WTC11 (cell line): ENCODE measurements at regions not wholly inside any gene's neighbourhood (a gene's known extent, or its start where the extent isn't known, plus 50 kb on each side); places are given as distances from the start of the nearest gene placed in this dataset.

Source experiments
- ATAC-seq: fragments of 200-7000 bp; cut with Tn5 transposase; 2 replicates; pipeline ENCODE4 v1.10.0; 2021; ENCODE audit warnings: mild to moderate bottlenecking, moderate library complexity
- CTCF ChIA-PET: fragments of 300-600 bp; sonication (Branson Sonifier 250); formaldehyde crosslinking; loops from one replicate; lab custom pipeline; 2021; ENCODE audit warnings: antibody characterized with exemption; lab: Charles Lee
- POLR2A ChIA-PET: fragments of 350-600 bp; sonication (Branson Sonifier 250); formaldehyde crosslinking; loops from one replicate; lab custom pipeline; 2021; ENCODE audit warnings: antibody characterized with exemption; lab: Charles Lee
- DNase-seq: peaks from one replicate; pipeline ENCODE4 v3.0.0; 2021; ENCODE audit warnings: low spot score
- H3K27ac Mint-ChIP-seq: 2 replicates; pipeline ENCODE4 v1.8.0; 2021; ENCODE audit warnings: mixed read lengths
- H3K27me3 Mint-ChIP-seq: 2 replicates; pipeline ENCODE4 v1.8.0; 2021; ENCODE audit warnings: low read depth, mild to moderate bottlenecking, moderate library complexity, mixed read lengths
- H3K36me3 Mint-ChIP-seq: 2 replicates; pipeline ENCODE4 v1.8.0; 2021; ENCODE audit warnings: mixed read lengths
- H3K4me1 Mint-ChIP-seq: 2 replicates; pipeline ENCODE4 v1.8.0; 2022; ENCODE audit warnings: mixed read lengths
- H3K4me3 Mint-ChIP-seq: 2 replicates; pipeline ENCODE4 v1.8.0; 2021; ENCODE audit warnings: mild to moderate bottlenecking, moderate library complexity, mixed read lengths
- H3K9me3 Mint-ChIP-seq: 2 replicates; pipeline ENCODE4 v1.8.0; 2021; ENCODE audit warnings: mixed read lengths
- AFF4 ChIP-seq: sonication (generic); formaldehyde crosslinking; IDR thresholded peaks from 2 replicates; pipeline ENCODE4 v1.8.1; 2023; ENCODE audit warnings: mild to moderate bottlenecking, missing genetic modification reagents, borderline replicate concordance
- CREM ChIP-seq: sonication (generic); formaldehyde crosslinking; IDR thresholded peaks from 2 replicates; pipeline ENCODE4 v1.8.1; 2022; ENCODE audit warnings: mild to moderate bottlenecking, missing genetic modification reagents, moderate library complexity
- CTCF ChIP-seq: fragments of 200-600 bp; IDR thresholded peaks from 2 replicates; pipeline ENCODE4 v1.8.0; 2022; ENCODE audit warnings: antibody characterized with exemption
- ESRRA ChIP-seq: sonication (generic); formaldehyde crosslinking; IDR thresholded peaks from 2 replicates; pipeline ENCODE4 v1.8.1; 2022; ENCODE audit warnings: mild to moderate bottlenecking, missing genetic modification reagents, borderline replicate concordance
- GRHL2 ChIP-seq: fragments of 250-450 bp; sonication (Bioruptor Pico); IDR thresholded peaks from 2 replicates; pipeline ENCODE4 v1.8.0; 2022; ENCODE audit warnings: mild to moderate bottlenecking, moderate library complexity; ENCODE audit not compliant: insufficient replicate concordance, severe bottlenecking
- GTF2I ChIP-seq: fragments of 250-450 bp; sonication (Bioruptor Pico); conservative IDR thresholded peaks from 2 replicates; pipeline ENCODE4 v1.4.0; 2021; ENCODE audit warnings: mild to moderate bottlenecking
- HMGA2 ChIP-seq: fragments of 250-450 bp; sonication (Bioruptor Pico); IDR thresholded peaks from 2 replicates; pipeline ENCODE4 v1.4.0; 2021; ENCODE audit warnings: mild to moderate bottlenecking, moderate library complexity
- JAZF1 ChIP-seq: fragments of 250-450 bp; sonication (Bioruptor Pico); IDR thresholded peaks from 2 replicates; pipeline ENCODE4 v1.9.0; 2021; ENCODE audit warnings: moderate library complexity, mild to moderate bottlenecking, inconsistent platforms
- JUN ChIP-seq: sonication (generic); formaldehyde crosslinking; IDR thresholded peaks from 2 replicates; pipeline ENCODE4 v1.8.0; 2023; ENCODE audit warnings: mild to moderate bottlenecking, missing genetic modification reagents
- MAX ChIP-seq: sonication (generic); formaldehyde crosslinking; IDR thresholded peaks from 2 replicates; pipeline ENCODE4 v1.8.0; 2022; ENCODE audit warnings: mild to moderate bottlenecking, missing genetic modification reagents
- MYBL2 ChIP-seq: sonication (generic); formaldehyde crosslinking; IDR thresholded peaks from 2 replicates; pipeline ENCODE4 v1.8.1; 2023; ENCODE audit warnings: mild to moderate bottlenecking, moderate library complexity, missing genetic modification reagents
- NFATC4 ChIP-seq: fragments of 250-450 bp; sonication (Bioruptor Pico); IDR thresholded peaks from 2 replicates; pipeline ENCODE4 v1.9.0; 2021; ENCODE audit warnings: mild to moderate bottlenecking
- NFE2L1 ChIP-seq: sonication (generic); formaldehyde crosslinking; IDR thresholded peaks from 2 replicates; pipeline ENCODE4 v1.8.1; 2023; ENCODE audit warnings: missing genetic modification reagents
- NR1H2 ChIP-seq: sonication (generic); formaldehyde crosslinking; IDR thresholded peaks from 2 replicates; pipeline ENCODE4 v1.9.0; 2021; ENCODE audit warnings: mild to moderate bottlenecking, moderate library complexity, missing genetic modification reagents
- NR3C1 ChIP-seq: sonication (generic); formaldehyde crosslinking; conservative IDR thresholded peaks from 2 replicates; pipeline ENCODE4 v1.8.1; 2023; ENCODE audit warnings: low read depth, mild to moderate bottlenecking, missing genetic modification reagents
- OVOL2 ChIP-seq: fragments of 250-450 bp; sonication (Bioruptor Pico); IDR thresholded peaks from 2 replicates; pipeline ENCODE4 v1.9.0; 2021; ENCODE audit warnings: mild to moderate bottlenecking, borderline replicate concordance
- SP1 ChIP-seq: sonication (generic); formaldehyde crosslinking; conservative IDR thresholded peaks from 2 replicates; pipeline ENCODE4 v1.8.1; 2022; ENCODE audit warnings: missing genetic modification reagents
- TCF7 ChIP-seq: sonication (generic); formaldehyde crosslinking; IDR thresholded peaks from 2 replicates; pipeline ENCODE4 v1.8.0; 2022; ENCODE audit warnings: mild to moderate bottlenecking, low read depth, missing genetic modification reagents, moderate library complexity
- ZNF281 ChIP-seq: sonication (generic); formaldehyde crosslinking; IDR thresholded peaks from 2 replicates; pipeline ENCODE4 v1.8.0; 2023; ENCODE audit warnings: mild to moderate bottlenecking, missing genetic modification reagents
- TF ChIP-seq, protein P1 (sequence below): sonication (generic); formaldehyde crosslinking; IDR thresholded peaks from 2 replicates; pipeline ENCODE4 v1.8.0; 2023; ENCODE audit warnings: missing genetic modification reagents
- TF ChIP-seq, protein P2 (sequence below): sonication (generic); formaldehyde crosslinking; IDR thresholded peaks from 2 replicates; pipeline ENCODE4 v1.8.1; 2023; ENCODE audit warnings: mild to moderate bottlenecking, missing genetic modification reagents

DNA sequence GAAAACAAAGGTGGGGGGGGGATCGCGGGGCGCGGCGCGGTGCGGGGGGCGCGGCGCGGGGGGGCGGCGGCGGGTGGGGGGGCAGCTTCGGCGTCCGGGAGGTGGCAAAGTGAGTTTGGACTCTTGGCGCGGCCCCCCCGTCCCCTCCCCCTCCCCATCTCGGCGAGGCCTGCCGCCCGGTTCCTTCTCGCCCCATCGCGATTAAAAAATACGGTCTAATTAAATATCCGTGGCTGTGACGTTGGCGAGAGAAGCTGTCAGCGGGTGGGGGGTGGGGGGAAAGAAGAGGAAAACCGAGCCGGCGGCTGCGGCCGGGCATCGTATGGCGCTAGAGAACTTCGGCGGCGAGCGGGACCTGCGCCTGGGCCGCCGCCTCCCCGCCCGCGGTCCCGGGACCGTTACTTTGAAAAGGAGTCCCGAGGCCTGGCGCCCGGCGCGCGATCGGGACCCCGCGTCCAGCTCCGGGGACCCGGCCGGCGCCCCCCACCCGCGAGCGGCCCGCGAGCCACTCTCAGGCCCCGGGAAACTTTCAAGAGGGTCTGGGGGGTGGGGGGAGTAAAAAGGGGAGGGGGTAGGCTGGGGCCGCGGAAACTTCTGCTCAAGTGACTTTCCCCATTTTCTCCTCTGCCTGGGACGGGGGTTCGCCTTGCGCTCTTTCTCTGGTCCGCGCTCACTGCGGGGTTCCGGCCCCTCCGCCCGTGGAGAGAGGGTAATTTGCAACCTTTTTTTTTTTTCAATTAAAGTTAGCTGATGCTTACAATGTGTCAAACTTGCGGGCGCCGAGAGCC lies 146.3 kb upstream of the ZNF536 start (continued):
- TF ChIP-seq CTCF, result no peak
- TF ChIP-seq GTF2I (CRISPR knock-in tag), result no peak
- TF ChIP-seq NFE2L1 (CRISPR knock-in tag), result no peak
- no peak for TF ChIP-seq AFF4 (CRISPR knock-in tag)
- TF ChIP-seq JAZF1 (CRISPR knock-in tag), result no peak
- no peak for TF ChIP-seq JUN
- no peak for TF ChIP-seq NR1H2 (CRISPR knock-in tag)
- no peak for TF ChIP-seq ZNF281 (CRISPR knock-in tag)
- TF ChIP-seq, protein P1, sequence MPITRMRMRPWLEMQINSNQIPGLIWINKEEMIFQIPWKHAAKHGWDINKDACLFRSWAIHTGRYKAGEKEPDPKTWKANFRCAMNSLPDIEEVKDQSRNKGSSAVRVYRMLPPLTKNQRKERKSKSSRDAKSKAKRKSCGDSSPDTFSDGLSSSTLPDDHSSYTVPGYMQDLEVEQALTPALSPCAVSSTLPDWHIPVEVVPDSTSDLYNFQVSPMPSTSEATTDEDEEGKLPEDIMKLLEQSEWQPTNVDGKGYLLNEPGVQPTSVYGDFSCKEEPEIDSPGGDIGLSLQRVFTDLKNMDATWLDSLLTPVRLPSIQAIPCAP (CRISPR knock-in tag), result no peak

DNA sequence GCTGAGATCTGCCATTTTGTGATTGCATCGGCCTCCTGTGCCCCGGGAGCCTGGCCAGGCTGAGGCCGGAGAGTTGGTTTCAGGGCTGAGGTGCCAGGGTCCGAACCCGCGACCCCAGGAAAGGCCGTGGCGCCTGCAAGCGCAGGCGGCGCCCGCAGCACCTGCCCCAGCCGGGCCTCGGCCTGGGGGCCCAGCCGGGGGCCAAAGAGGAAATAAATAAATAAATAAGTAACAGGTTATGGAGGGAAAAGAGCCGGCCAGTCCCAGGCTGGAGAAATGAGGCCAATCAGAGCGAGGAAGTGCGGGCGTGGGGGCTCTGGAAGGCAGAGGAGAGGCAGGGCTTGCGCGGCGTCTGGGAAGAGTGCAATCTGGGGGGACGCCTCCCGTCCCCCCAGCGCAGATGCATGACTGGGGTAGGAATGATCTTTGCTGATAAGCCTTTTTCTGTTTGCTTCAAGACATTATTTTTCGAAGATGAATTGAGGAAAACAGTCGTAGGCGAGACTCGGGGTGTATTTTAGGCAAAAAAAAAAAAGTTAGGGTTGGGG lies 145.6 kb upstream of the ZNF536 start:
- CTCF ChIA-PET, result no interaction called here
- H3K9me3 Mint-ChIP-seq, result no peaks in the 10 kb centered on the region
- no peaks in the 10 kb centered on the region for H3K36me3 Mint-ChIP-seq
- H3K4me3 Mint-ChIP-seq, result peak overlapping the region; percentile 81
- H3K4me1 Mint-ChIP-seq, result peaks cover 42% of the 10 kb centered on the region
- POLR2A ChIA-PET, result no interaction called here
- peaks cover 86% of the 10 kb centered on the region for H3K27me3 Mint-ChIP-seq
- ATAC-seq (no peak), DNase-seq (peak; percentile 29)
- no peak overlapping the region for H3K27ac Mint-ChIP-seq
- TF ChIP-seq MYBL2 (CRISPR knock-in tag) (no peak), NR3C1 (CRISPR knock-in tag) (no peak), SP1 (CRISPR knock-in tag) (no peak), HMGA2 (CRISPR knock-in tag) (no peak)
- TF ChIP-seq, all 79 proteins: peak for 0

DNA sequence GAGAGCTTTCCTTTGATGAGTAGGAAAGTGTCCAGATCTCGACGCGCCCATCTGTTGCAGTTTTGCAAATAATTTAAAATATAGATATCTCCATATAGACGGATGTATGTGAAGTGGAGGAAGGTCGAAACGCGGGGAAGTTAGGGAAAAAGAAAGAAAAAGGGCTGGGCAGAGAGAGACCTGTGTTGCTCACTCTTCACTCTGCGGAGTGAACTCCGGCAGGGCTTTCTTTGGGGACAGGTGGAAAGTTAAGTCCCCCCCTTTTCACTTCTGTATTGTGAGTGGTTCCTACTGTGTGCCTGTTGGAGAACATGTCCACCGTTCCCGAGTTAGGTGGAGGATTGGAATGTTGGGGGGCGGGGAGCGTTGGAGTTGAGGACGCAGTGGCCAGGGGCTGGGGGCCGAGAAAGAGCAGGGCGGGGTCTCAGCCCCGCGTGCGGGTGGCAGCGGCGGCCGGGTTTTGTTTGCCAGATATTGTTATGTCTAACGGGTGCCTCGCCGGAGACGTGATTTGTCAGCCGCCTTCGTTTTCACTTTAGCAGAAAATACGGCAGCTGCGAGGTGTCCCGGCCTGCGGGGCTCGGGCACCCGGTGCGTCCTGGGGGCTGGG lies 145.1 kb upstream of the ZNF536 start:
- no peak for ATAC-seq
- Mint-ChIP-seq H3K36me3 (no peaks in the 10 kb centered on the region), H3K4me3 (peak overlapping the region; percentile 81), H3K27ac (no peak overlapping the region), H3K9me3 (no peaks in the 10 kb centered on the region), H3K4me1 (peaks cover 42% of the 10 kb centered on the region), H3K27me3 (peaks cover 85% of the 10 kb centered on the region)
- POLR2A ChIA-PET, result no interaction called here
- peak; percentile 41 for DNase-seq
- CTCF ChIA-PET, result no interaction called here
- no peak for TF ChIP-seq OVOL2 (CRISPR knock-in tag)
- TF ChIP-seq ESRRA (CRISPR knock-in tag), result no peak
- TF ChIP-seq NFATC4, result no peak
- no peak for TF ChIP-seq JAZF1 (CRISPR knock-in tag)
- no peak for TF ChIP-seq TCF7 (CRISPR knock-in tag)
- TF ChIP-seq CREM (CRISPR knock-in tag), result no peak
- TF ChIP-seq, protein P2, sequence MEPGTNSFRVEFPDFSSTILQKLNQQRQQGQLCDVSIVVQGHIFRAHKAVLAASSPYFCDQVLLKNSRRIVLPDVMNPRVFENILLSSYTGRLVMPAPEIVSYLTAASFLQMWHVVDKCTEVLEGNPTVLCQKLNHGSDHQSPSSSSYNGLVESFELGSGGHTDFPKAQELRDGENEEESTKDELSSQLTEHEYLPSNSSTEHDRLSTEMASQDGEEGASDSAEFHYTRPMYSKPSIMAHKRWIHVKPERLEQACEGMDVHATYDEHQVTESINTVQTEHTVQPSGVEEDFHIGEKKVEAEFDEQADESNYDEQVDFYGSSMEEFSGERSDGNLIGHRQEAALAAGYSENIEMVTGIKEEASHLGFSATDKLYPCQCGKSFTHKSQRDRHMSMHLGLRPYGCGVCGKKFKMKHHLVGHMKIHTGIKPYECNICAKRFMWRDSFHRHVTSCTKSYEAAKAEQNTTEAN, result no peak
- no peak for TF ChIP-seq GRHL2 (CRISPR knock-in tag)
- TF ChIP-seq MAX (CRISPR knock-in tag), result no peak
